NCI-H2171 treated with DMSO at 0.1 percent for 48 hours (cell line): ENCODE measurements at regions not wholly inside any gene's neighbourhood (a gene's known extent, or its start where the extent isn't known, plus 50 kb on each side); places are given as distances from the start of the nearest gene placed in this dataset.
A peak's percentile ranks its signal among the peaks of the same experiment; 100 is the strongest.

ENCODE experiments used
- DNase-seq: peaks from one replicate; lab custom pipeline; 2025; lab: John Stamatoyannopoulos, UW

GRCh38 chr14:44297437-44297836 is 209.6 kb downstream of the FSCB start:
- DNase-seq: no peak

DNA sequence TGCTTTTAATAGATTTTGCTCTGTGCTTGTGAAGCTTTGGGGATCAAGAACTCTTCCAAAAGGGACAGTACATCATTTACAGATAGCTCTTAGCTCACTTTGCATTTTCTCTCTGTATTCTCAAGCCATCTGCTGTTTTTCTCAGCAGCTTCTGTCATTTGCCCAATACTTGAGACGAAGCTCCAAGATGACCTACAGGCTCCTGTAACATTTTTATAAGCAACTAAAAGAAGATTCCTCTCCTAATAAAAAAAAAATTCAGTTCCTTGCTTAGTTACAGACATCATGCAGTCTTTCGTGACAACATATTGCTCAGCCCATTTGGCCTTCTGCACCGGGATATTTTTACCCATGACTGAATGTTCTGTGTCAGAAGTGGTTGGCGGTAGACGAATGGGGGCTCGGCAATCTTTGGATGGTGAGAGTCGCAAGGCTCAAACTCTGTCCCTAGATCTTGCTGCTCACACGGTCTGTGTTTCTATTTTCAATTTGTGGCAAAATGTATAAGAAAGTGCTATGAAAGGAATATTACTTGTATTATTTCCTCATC is 215.6 kb downstream of the FSCB start:
- DNase-seq: no peak

- no peak for DNase-seq
These were observed 219.2 kb downstream of the FSCB start for GRCh38 chr14:44287858-44288257.

DNA sequence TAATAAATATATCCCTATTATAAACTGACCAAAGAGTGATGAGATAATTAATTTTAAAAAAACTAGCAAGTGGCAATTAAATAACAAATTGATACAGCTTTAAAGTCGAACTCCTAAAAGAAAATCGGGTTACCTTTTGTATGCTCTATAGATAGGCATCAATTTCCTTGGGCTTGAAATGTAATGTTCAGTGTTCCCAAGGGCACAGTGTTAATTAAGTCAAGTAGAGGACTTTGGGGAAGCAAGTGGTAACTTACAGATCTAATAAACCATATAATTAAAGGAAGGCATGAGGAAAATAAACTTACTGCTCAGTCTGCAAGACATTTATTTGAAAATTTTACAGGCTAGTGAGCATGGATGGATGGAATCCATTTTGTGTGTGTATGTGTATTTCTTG is 220.9 kb downstream of the FSCB start:
- DNase-seq: no peak

DNA sequence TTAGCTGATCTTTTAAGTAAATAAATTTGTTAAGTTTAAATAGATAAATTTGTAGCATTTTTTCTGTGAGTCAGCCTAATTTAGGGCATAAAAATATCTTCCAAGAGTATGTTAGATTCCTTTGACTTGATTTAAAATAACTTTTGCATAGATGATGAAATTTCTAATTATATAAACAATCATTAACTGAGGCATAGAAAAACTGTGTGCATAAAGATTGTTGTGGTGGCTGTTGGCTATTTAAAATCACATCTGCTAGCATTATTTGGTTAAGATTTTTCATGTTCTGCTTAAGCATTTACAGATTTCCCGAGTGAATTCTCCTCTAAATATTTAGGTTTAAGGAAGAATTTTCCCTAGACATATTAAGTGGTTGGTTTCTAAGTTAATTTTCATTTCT is 223.2 kb downstream of the FSCB start:
- DNase-seq: no peak

DNA sequence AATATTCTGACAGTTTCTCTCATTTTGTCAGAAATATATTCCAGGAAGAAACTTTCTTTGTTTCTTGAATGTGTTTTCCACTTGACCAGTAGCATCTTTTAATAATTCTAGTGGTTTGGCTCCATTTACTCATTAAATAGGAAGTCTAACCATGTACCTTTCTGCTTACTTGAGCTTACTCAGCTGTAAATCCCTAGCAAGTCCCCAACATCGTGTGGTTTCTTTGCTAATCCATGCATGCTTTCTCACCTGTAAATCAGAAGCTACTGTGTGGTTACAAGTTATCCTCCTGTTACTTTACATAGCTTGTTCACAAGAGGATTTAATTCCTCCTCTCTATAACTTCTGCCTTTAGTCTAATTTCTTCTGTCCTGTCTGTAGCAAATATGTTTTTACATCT is 227.7 kb downstream of the FSCB start:
- DNase-seq: no peak

DNA sequence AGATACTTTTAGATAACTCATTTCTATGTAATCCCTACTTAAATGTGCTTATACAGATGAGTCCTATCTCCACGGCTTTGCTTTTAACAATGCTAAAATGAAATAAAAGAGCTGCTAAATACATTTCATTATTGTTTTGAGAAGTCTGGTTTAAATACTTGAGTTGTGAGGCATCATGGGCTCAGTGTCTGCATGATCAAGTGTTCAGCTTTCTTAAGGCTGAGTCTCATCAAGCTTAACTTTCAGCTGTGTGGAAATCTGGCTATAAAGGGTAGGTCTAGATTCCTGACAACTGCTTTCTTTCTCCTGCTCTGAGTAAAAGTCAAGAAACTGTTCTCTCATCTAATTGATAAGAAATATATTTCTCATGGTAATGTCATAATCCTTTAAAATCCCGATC is 235.4 kb downstream of the FSCB start:
- DNase-seq: no peak

DNA sequence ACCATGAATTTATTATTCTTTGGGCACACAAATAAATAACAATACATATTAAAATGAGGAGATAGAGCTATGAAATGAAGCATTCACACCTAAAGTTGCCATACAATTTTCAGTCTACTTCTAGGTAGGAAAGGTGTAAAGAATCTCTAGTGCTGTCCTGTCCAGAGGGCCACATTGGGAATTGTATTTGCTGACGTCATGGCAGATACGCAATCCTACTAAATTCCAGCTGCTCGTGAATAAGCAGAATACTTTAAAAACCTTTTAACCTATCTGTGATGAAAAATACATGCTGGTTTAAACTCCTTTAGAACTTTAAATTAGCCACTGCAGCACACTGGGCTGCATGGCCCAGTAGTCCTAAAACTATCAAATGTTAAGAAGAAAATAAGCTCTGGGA is 236.1 kb downstream of the FSCB start:
- no peak for DNase-seq

DNA sequence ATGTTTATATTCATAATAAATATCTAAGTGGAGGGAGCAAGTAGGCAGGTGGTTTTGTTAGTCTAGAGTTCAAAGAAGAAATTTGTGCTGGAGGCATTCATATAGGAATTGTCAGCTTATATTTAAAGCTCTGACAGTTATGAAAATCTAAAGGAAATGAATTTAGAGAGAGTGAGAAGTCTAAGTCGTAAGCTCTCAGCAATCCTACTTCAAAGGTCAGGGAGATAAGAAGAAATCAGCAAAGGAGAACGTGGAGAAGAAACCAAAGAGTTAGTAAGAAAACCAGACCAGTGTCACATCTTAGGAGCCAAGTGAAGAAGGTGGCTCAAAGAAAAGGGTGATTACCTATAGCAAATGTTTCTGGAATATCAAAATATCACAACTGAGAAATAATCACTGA is 241.8 kb downstream of the FSCB start:
- DNase-seq: no peak

DNA sequence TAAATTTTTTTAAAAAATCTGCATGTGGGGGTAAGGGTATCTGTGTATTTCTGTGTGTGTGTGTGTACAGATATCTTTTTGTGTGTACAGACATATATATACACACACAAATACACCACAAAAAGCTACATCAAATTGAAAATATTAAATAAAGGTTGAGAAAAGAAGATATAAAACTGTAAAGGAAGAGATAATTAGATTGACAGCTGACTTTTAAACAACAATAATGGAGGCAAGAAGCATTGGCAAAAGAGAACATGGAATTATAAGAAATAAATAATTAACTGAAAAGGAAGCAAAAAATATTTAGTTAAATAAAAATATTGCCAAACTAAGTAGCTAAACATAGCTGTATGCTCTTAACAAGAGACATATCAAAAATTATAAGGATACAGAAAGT is 291.4 kb downstream of the FSCB start:
- no peak for DNase-seq

GRCh38 chr14:44211718-44212117 is 295.4 kb downstream of the FSCB start:
- DNase-seq: no peak

GRCh38 chr14:44204061-44204835 is 302.8 kb downstream of the FSCB start:
- no peak for DNase-seq

DNA sequence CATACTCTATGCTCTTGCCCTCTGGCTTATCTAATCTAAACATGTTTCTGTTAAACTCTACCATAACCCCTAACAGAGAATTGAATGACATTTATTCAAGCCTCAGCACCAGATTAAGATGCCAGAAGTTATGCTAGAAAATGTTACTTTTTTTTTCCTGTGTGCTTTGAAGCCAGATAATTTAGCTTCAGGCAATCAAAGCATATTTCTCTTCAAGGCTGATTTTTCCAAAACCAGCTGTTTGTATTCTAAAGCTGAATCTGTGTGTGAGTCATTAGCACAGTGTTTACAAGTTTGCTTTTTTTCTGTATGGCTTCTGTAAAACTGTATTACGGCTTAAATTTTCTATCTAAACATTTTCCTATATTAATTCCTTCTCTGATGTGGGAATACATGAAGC is 326.1 kb downstream of the FSCB start:
- DNase-seq: no peak

- no peak for DNase-seq
These were observed 336.5 kb downstream of the FSCB start for GRCh38 chr14:44170556-44170955.

GRCh38 chr14:44170101-44170500 is 337.0 kb downstream of the FSCB start:
- DNase-seq: no peak

GRCh38 chr14:44168566-44168965 is 338.5 kb downstream of the FSCB start:
- no peak for DNase-seq

GRCh38 chr14:44166611-44167010 is 340.5 kb downstream of the FSCB start:
- DNase-seq: no peak

DNA sequence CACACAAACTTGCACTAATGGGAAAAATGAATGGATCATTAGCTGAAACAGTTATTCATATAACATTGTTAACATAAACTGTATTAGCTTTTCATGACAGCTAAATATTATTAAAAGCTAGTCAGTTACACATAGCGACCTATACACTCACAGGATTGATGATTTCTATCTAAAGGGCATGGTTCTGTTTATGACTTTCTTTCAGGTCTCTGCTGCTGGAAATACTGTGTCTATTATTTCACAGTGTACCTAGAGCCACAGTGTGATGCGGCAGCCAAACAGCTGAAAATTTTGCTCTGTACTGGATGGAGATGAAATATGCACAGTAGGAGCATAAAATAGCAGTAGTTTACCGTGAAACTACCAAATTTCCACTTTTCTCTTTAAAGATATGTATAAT is 341.1 kb downstream of the FSCB start:
- DNase-seq: no peak

DNA sequence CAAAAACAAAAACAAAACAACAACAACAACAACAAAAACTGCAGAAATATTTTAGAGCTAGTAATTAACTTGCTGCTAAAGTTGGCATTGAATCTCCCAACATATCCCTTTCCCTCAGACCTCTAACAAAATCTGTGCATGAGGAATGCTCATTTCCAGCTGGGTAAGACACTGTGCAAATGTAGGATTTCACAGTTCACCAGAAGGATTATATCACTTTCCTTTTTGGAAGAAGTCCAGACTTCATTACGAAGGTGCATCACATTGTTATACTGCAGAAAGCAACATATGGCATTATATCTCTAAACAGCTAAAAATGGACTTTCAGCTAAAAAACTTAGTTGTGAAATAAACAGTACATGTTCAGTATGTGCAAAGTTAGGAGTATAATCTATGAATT is 341.8 kb downstream of the FSCB start:
- DNase-seq: peak; percentile 67

DNA sequence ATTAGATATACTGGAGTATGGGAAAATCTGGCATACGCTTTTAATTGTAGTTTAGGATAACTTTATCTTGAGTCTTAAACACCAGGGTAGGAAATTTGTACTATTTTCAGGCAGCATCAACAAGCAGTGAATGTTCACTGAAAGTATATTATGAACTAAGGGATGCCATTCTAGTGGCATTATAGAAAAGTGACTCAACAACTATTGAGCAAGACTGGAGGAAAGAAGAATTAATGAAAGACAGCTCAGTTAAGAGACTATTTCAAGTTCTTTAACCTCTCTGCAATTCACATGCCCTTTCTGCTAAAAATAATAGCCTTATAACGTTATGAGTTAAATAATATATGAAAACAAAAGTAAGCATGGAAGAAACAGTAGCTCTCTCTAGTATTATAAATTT is 343.1 kb downstream of the FSCB start:
- no peak for DNase-seq

DNA sequence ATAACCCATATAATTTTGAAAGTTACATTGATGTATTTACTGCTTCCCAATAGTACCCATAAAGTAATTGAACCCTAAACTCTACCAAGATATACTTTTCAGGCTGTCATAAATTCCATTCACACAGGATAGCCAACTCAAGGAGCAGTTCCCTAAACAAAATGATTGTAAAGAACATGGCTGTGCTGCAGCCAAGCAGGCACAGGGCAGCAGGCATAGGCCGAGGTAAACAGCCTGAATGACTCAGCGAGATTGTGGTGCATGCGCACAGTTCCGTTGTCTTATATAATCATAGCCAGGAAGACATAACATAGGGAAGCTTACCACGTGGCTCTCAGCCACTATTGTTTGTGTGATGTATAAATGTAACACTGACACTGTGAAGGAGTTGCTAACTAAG is 344.9 kb downstream of the FSCB start:
- DNase-seq: peak; percentile 5

DNA sequence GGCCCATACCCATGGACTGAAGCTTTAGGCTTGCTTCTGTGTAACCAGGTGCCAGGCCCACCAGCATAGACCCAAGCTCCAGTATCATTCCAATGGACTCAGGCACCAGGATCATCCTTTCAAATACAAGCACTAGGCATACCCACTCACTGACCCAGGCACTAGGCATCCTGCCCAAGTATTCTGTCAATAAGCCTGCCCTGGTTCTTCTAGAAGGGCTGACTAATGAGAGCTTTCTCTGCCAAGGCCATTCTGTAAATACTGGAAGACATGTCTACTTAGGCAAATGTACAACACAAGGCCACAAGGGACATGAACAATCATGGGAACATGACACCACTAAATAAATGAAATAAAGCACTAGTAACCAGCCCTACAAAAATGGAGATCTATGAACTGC is 352.2 kb downstream of the FSCB start:
- no peak for DNase-seq

- DNase-seq: no peak
These were observed 352.6 kb downstream of the FSCB start for GRCh38 chr14:44154446-44154845.

DNA sequence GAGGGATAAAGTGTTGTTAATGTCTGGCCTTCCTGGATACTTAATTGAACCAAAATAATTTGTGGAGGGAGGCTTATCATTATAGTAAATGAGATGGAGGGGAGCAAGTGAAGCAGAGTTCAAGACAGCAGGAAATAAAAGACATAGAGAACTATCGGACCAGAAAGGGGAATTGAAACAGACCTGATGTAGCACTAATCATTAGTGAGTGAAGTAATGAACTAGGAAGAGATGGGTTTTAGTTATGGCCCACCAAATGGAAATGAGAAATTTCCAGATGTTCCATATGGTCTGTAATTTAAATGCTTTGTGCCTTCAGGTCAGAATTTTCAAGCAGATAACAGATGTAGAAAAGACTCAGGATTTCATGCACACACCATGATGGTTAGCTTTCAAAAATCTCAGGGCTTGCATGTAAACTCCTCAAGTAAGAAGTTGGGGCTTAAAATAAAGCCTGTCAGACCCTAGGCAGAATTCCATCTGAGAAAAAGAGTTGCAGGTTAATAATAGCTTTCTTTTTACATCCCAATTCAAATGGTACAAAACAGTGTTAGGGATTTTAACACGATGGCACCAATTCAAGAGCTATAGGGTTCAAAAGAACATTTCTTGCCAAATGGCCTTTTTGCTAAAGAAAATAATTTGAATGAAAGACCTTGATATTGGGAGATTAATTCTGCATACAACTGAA is 355.8 kb downstream of the FSCB start:
- no peak for DNase-seq
